A549 (cell line): ENCODE measurements at regions not wholly inside any gene's neighbourhood (a gene's known extent, or its start where the extent isn't known, plus 50 kb on each side); places are given as distances from the start of the nearest gene placed in this dataset.
"Not testable (repeated sequence)": the region's sequence is repeated elsewhere in the genome, so short reads cannot be mapped to it uniquely, and the experiment has no call there.

ENCODE experiments used
- CTCF ChIP-seq: fragments of >200 bp; sonication (Bioruptor Twin); formaldehyde crosslinking; IDR thresholded peaks from 3 replicates; pipeline ENCODE4 v1.5.1; 2016
- EP300 ChIP-seq, 2 experiments: fragments of >200 bp; sonication (Bioruptor Twin); formaldehyde crosslinking; IDR thresholded peaks; 2 replicates in 1 of 2; 3 replicates in 1 of 2; pipeline ENCODE4 v1.6.1; 2016 to 2017
- POLR2A ChIP-seq: IDR thresholded peaks from 2 replicates; pipeline ENCODE4 v1.6.1; 2012; ENCODE audit warnings: mild to moderate bottlenecking, low read length
- RAD21 ChIP-seq, 2 experiments: fragments of >200 bp in 1 of 2; sonication (Bioruptor Twin) in 1 of 2; formaldehyde crosslinking in 1 of 2; IDR thresholded peaks in 1 of 2; conservative IDR thresholded peaks in 1 of 2; 2 replicates in 1 of 2; 3 replicates in 1 of 2; pipeline ENCODE4 v1.6.1; 2012 to 2018; ENCODE audit warnings: inconsistent platforms in 1 of 2
- RCOR1 ChIP-seq: fragments of 150-350 bp; IDR thresholded peaks from 2 replicates; pipeline ENCODE4 v1.6.1; 2014; ENCODE audit warnings: antibody characterized with exemption, low read length, low read depth
- REST ChIP-seq: fragments of 200-600 bp; sonication (generic); IDR thresholded peaks from 2 replicates; pipeline ENCODE4 v1.6.1; 2016; ENCODE audit warnings: antibody characterized with exemption, mild to moderate bottlenecking, moderate library complexity
- RFX5 ChIP-seq: fragments of 450-650 bp; IDR thresholded peaks from 2 replicates; pipeline ENCODE4 v1.7.1; 2014; ENCODE audit warnings: antibody characterized with exemption, mild to moderate bottlenecking, moderate library complexity
- SMC3 ChIP-seq: fragments of >200 bp; sonication (Bioruptor Twin); formaldehyde crosslinking; IDR thresholded peaks from 3 replicates; pipeline ENCODE4 v1.6.1; 2018; ENCODE audit warnings: inconsistent platforms

GRCh38 chr2:89318990-89319389 lies 627.5 kb downstream of the RPIA start:
- TF ChIP-seq EP300 (IDR thresholded peaks at IDR 0.05); REST; RCOR1; RAD21 (conservative IDR thresholded peaks at IDR 0.05 in 1 of 2, IDR thresholded peaks at IDR 0.05 in 1 of 2); SMC3; RFX5; CTCF; POLR2A: not testable (repeated sequence)
